ENCODE measurements at regions not wholly inside any gene's neighbourhood (a gene's known extent, or its start where the extent isn't known, plus 50 kb on each side); places are given as distances from the start of the nearest gene placed in this dataset.

DNA sequence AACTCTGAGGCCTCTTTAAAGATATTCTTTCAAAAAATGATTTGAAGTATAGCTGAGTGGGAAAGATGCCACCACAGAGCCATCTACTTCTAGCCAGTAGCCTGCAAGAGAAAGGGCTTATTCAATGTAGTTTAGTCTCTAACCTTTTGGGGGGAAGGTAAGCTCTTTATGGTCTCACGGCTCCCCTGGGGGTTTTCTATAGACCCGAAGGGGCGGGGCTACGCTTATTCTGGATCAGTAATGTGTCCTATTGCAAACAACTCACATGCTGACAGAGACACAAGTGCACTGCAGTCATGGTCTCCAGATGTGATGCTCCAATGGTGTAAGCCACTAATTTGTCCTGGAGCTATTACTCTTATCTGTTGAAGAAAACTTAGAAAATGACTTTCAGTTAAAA is 53.4 kb upstream of the RPS23 start:
- Histone ChIP-seq H3K4me2 (ENCODE audit: low read depth, low read length, poor library complexity, severe bottlenecking) (no peak overlapping the region), H3K9me3 (ENCODE audit: insufficient read depth, low read depth, low read length) (no peaks in the 10 kb centered on the region), H3F3A (ENCODE audit: low read depth) (no peaks in the 10 kb centered on the region), H2AFZ (ENCODE audit: low read length) (no peak overlapping the region), H3K4me1 (ENCODE audit: insufficient read depth, low read length, poor library complexity, severe bottlenecking) (peaks cover 10% of the 10 kb centered on the region), H3K36me3 (ENCODE audit: insufficient read depth, low read length) (no peaks in the 10 kb centered on the region), H3K9ac (ENCODE audit: low read depth, low read length, poor library complexity, severe bottlenecking) (no peak overlapping the region), H4K20me1 (ENCODE audit: insufficient read depth, low read length, poor library complexity, severe bottlenecking) (no peaks in the 10 kb centered on the region), H3K27me3 (ENCODE audit: insufficient read depth, low read length, poor library complexity, severe bottlenecking) (no peaks in the 10 kb centered on the region), H3K4me3 (ENCODE audit: low read length, poor library complexity, severe bottlenecking) (no peak overlapping the region), H3K79me2 (ENCODE audit: insufficient read depth, low read length) (no peaks in the 10 kb centered on the region), H3K9me2 (replicated peaks; ENCODE audit: low read depth, low read length) (no peaks in the 10 kb centered on the region)
- TF ChIP-seq, protein P1, sequence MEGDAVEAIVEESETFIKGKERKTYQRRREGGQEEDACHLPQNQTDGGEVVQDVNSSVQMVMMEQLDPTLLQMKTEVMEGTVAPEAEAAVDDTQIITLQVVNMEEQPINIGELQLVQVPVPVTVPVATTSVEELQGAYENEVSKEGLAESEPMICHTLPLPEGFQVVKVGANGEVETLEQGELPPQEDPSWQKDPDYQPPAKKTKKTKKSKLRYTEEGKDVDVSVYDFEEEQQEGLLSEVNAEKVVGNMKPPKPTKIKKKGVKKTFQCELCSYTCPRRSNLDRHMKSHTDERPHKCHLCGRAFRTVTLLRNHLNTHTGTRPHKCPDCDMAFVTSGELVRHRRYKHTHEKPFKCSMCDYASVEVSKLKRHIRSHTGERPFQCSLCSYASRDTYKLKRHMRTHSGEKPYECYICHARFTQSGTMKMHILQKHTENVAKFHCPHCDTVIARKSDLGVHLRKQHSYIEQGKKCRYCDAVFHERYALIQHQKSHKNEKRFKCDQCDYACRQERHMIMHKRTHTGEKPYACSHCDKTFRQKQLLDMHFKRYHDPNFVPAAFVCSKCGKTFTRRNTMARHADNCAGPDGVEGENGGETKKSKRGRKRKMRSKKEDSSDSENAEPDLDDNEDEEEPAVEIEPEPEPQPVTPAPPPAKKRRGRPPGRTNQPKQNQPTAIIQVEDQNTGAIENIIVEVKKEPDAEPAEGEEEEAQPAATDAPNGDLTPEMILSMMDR (conservative IDR thresholded peaks at IDR 0.05; ENCODE audit: low read length): no peak
- TF ChIP-seq EZH2phosphoT487 (IDR thresholded peaks at IDR 0.05; ENCODE audit: borderline replicate concordance): no peak

DNA sequence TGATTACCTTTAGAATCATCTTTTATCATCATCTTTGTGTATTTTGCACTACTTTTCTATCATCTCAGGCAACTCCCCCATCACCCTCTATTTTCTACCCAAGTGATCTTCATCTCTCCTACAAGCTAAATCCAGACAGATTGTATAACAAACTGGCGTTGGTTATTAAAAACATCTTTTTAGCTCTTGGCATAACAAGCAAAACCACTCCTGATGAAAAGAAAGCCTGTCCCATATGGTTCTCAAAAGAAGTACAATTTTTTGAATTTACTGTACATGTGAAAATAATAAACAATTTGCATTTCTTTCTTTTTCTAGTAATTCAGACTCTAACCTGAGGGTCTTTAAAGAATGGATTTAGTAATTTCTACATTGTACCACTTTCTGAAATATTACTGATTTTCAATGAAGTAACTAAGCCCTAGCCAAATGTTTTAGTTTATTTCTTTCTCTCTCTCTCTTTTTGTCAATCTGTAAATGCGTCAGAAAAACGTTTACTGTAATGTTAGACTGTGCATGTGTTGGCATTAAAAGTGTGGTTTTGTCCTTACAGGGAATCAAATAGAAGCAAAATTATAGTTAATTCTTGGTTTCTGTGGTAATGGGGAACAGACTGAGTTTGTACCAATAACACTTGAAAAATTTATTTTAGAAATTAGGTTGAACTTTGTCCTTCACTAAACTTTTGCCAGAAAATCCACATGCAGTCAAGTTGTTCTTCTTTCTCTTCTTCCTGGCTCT is 52.5 kb upstream of the RPS23 start:
- Histone ChIP-seq H3F3A (ENCODE audit: low read depth) (no peaks in the 10 kb centered on the region), H3K36me3 (ENCODE audit: insufficient read depth, low read length) (no peaks in the 10 kb centered on the region), H3K9ac (ENCODE audit: low read depth, low read length, poor library complexity, severe bottlenecking) (no peak overlapping the region), H3K4me1 (ENCODE audit: insufficient read depth, low read length, poor library complexity, severe bottlenecking) (peaks cover 10% of the 10 kb centered on the region), H3K4me3 (ENCODE audit: low read length, poor library complexity, severe bottlenecking) (no peak overlapping the region), H2AFZ (ENCODE audit: low read length) (no peak overlapping the region), H3K9me3 (ENCODE audit: insufficient read depth, low read depth, low read length) (no peaks in the 10 kb centered on the region), H3K27me3 (ENCODE audit: insufficient read depth, low read length, poor library complexity, severe bottlenecking) (no peaks in the 10 kb centered on the region), H3K9me2 (replicated peaks; ENCODE audit: low read depth, low read length) (no peaks in the 10 kb centered on the region), H4K20me1 (ENCODE audit: insufficient read depth, low read length, poor library complexity, severe bottlenecking) (no peaks in the 10 kb centered on the region), H3K4me2 (ENCODE audit: low read depth, low read length, poor library complexity, severe bottlenecking) (no peak overlapping the region), H3K79me2 (ENCODE audit: insufficient read depth, low read length) (no peaks in the 10 kb centered on the region)
- no peak for TF ChIP-seq EZH2phosphoT487 (IDR thresholded peaks at IDR 0.05; ENCODE audit: borderline replicate concordance)
- TF ChIP-seq, protein P1 (conservative IDR thresholded peaks at IDR 0.05; ENCODE audit: low read length): no peak

DNA sequence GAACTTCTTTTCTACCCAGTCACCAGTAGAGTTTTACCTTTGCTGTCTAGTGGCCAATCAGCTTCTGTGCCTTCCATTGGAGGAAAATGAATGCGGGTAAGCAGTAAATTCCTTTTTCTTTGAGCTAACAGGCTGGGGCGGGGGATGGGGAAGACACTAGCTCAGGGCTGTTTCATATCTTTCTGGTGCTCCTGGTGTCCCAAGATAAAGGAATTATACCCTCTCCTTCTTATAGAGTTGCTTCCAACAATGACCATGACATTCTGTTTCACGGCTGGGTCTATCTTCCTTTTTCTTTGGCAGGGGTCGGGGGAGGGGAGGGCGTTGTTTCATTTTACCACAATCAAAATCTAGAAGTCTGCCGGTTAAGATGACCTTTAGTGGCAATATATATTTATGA is 51.2 kb upstream of the RPS23 start:
- H3K4me2 ChIP-seq (ENCODE audit: low read depth, low read length, poor library complexity, severe bottlenecking): no peak overlapping the region
- no peaks in the 10 kb centered on the region for H3K9me2 ChIP-seq (replicated peaks; ENCODE audit: low read depth, low read length)

More for the DNA sequence above, 51.2 kb upstream of the RPS23 start:
- Histone ChIP-seq H3K9me3 (ENCODE audit: insufficient read depth, low read depth, low read length) (no peaks in the 10 kb centered on the region), H4K20me1 (ENCODE audit: insufficient read depth, low read length, poor library complexity, severe bottlenecking) (no peaks in the 10 kb centered on the region), H2AFZ (ENCODE audit: low read length) (no peak overlapping the region), H3K4me3 (ENCODE audit: low read length, poor library complexity, severe bottlenecking) (no peak overlapping the region), H3K9ac (ENCODE audit: low read depth, low read length, poor library complexity, severe bottlenecking) (no peak overlapping the region), H3K27me3 (ENCODE audit: insufficient read depth, low read length, poor library complexity, severe bottlenecking) (no peaks in the 10 kb centered on the region), H3K36me3 (ENCODE audit: insufficient read depth, low read length) (no peaks in the 10 kb centered on the region), H3K4me1 (ENCODE audit: insufficient read depth, low read length, poor library complexity, severe bottlenecking) (peaks cover 10% of the 10 kb centered on the region), H3K79me2 (ENCODE audit: insufficient read depth, low read length) (no peaks in the 10 kb centered on the region), H3F3A (ENCODE audit: low read depth) (no peaks in the 10 kb centered on the region)
- TF ChIP-seq EZH2phosphoT487 (IDR thresholded peaks at IDR 0.05; ENCODE audit: borderline replicate concordance): no peak
- TF ChIP-seq, protein P1 (conservative IDR thresholded peaks at IDR 0.05; ENCODE audit: low read length): no peak

All from Loucy (cell line).